Testis (tissue), 2 donors: ENCODE measurements at regions not wholly inside any gene's neighbourhood (a gene's known extent, or its start where the extent isn't known, plus 50 kb on each side); places are given as distances from the start of the nearest gene placed in this dataset.

ENCODE experiments used
- CTCF ChIP-seq, 3 experiments: fragments of 450-650 bp in 2 of 3; fragments of 200-600 bp in 1 of 3; sonication (generic) in 1 of 3; IDR thresholded peaks; one replicate each; pipeline ENCODE4 v1.5.1; 2016 to 2019; ENCODE audit warnings: antibody characterized with exemption in 3 of 3, mild to moderate bottlenecking in 2 of 3, moderate library complexity in 1 of 3
- POLR2A ChIP-seq: fragments of 450-650 bp; IDR thresholded peaks from one replicate; pipeline ENCODE4 v1.6.1; 2017; ENCODE audit warnings: antibody characterized with exemption, mild to moderate bottlenecking, moderate library complexity

- no peak for TF ChIP-seq CTCF (IDR thresholded peaks at IDR 0.05)
- TF ChIP-seq POLR2A = no peak
Measured at GRCh38 chr5:174358276-174358675, 312.8 kb downstream of the NSG2 start.
